ENCODE measurements at regions not wholly inside any gene's neighbourhood (a gene's known extent, or its start where the extent isn't known, plus 50 kb on each side); places are given as distances from the start of the nearest gene placed in this dataset.
"Not testable (repeated sequence)": the region's sequence is repeated elsewhere in the genome, so short reads cannot be mapped to it uniquely, and the experiment has no call there.

GRCh38 chr4:57191523-57192034 is 81.4 kb upstream of the IGFBP7 start:
- DNase-seq (ENCODE audit: low spot score) (peak; percentile 65), FAIRE-seq (no peak)

- DNase-seq (ENCODE audit: low spot score) (peak; percentile 49), FAIRE-seq (peak; percentile 13)
Observed at GRCh38 chr4:57190601-57191481, 80.7 kb upstream of the IGFBP7 start.

DNA sequence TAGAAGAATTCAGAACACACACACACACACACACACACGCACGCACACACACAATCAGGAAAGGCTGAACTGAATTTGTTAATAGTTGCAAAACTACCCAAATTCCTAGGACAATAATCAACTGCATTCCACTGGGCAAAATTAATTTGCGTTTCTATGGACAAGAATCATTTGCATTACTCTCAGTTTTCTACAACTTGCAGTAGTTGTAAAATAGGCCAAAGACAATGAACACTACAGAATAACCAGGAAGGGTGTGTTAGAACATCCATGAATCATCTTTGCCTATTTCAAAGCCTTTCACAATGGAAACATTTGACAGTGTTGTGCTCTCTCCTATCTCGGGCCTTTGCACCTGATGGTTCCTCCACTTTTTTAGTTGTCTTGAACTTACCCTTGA is 77.1 kb upstream of the IGFBP7 start:
- DNase-seq (ENCODE audit: low spot score) (no peak), FAIRE-seq (no peak)

- DNase-seq (ENCODE audit: low spot score), result peak; percentile 77
- no peak for FAIRE-seq
Observed at GRCh38 chr4:57184378-57185029, 74.3 kb upstream of the IGFBP7 start.

DNA sequence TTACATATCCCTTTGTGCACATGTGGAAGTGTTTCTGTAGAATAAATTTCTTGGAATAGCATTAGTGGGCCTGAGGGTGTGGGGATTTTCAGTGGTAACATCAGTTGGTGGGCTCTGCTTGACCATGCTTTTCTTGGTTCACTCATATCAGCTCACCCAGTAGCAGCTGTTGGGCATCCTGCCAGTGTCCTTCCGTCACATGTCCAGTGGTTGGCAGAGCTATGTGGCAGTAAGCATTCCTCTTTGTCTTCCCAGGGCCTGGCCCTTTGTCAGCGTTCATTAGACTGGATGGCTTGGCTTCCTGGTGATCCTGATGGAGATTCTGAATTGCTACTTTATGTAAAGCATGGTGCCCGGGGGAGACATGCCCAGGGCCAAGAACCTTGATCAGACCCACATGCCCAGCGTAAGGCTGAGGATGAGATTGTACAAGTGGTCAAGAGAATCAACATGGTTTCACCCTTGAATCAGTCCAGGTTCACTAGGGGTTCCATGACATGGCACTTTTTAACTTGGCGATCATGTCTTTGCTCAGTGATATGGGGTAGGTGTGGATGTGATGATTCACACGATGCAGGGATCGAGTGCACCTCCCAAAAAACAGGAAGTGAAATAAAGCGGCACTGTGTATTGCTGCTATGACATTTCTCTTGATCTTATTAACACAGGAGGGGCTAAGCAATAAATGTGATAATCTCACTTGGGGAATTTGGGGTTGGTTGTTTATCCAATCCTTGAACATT is 72.1 kb upstream of the IGFBP7 start:
- DNase-seq (ENCODE audit: low spot score), result no peak
- FAIRE-seq, result no peak

- FAIRE-seq; DNase-seq (ENCODE audit: low spot score): not testable (repeated sequence)
Observed at GRCh38 chr4:57173136-57173535, 63.0 kb upstream of the IGFBP7 start.

DNA sequence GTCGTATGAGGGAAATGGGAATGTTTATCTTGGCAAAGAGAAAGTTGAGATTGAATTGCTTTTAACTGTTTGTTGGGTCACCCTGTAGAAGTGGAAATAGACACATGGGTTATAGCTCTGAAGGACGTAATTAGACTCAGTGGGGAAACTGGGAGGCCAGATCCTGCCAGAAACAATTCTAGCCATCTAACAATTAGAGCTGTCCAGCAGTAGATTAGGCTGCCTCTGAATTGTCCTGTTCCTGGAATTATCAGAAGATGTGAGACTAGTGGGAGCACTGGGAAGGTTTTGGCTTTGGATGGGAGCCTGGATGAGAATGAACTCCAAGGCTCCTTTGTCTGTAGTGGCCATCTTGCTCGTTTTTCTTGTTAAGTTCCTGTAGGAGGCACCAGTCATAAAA is 61.9 kb upstream of the IGFBP7 start:
- no peak for DNase-seq (ENCODE audit: low spot score)
- FAIRE-seq, result no peak

GRCh38 chr4:57168982-57169381 is 58.8 kb upstream of the IGFBP7 start:
- DNase-seq (ENCODE audit: low spot score), result no peak
- no peak for FAIRE-seq

- DNase-seq (ENCODE audit: low spot score) (peak; percentile 90), FAIRE-seq (peak; percentile 98)
Observed at GRCh38 chr4:57163530-57164459, 53.6 kb upstream of the IGFBP7 start.

DNA sequence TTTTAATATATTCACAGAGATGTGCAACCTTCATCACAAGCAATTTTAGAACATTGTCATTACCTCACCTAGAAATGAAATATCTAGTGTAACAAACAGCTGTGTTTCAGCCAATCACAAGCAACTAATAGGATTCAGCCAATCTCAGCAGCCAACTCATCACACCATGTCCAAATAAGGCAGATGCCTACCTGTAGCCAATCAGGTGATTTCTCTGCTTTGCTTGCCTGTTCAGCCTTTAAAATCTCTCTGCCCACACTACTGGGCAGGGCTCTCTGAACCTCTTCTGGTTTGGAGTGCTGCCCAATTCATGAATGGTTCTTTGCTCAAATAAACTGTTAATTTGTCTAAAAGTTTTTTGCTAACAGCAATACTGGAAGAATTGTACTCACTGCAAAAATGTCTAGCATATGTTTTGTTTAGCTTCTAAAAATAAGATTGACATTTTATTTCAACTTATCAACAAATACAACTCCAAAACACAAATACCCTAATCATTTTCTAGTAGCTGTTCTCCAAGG is 52.4 kb upstream of the IGFBP7 start:
- no peak for FAIRE-seq
- no peak for DNase-seq (ENCODE audit: low spot score)
